ENCODE measurements at regions not wholly inside any gene's neighbourhood (a gene's known extent, or its start where the extent isn't known, plus 50 kb on each side); places are given as distances from the start of the nearest gene placed in this dataset.

DNA sequence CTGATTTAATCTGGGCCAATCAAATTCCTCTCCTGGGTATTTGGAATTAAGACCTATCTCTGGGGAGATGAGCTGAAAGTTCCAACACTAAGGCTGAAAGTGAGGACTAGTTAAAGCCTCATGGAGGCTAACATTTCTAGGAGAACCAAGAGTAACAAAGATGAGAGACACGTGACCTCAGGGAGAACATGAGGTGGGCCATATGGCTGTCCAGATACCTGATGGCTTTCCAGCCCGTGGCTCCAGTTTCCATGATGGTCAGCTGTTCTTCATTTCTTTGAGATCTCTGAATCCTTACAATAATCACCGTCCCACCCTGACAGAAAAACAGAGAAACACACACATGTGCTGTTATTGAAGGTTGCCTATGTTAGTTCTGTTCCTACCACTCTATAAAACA is 66.1 kb downstream of the LEPR start:
- Mint-ChIP-seq H3K9me3 (ENCODE audit: low read depth) (no peaks in the 10 kb centered on the region), H3K4me1 (ENCODE audit: low read depth) (peaks cover 4% of the 10 kb centered on the region), H3K36me3 (ENCODE audit: insufficient read depth) (no peaks in the 10 kb centered on the region), H3K27ac (no peak overlapping the region), H3K27me3 (no peaks in the 10 kb centered on the region), H3K4me3 (ENCODE audit: low read depth) (no peak overlapping the region)
- no peak for DNase-seq (ENCODE audit: low spot score, unreplicated experiment)
- TF ChIP-seq, protein P1, sequence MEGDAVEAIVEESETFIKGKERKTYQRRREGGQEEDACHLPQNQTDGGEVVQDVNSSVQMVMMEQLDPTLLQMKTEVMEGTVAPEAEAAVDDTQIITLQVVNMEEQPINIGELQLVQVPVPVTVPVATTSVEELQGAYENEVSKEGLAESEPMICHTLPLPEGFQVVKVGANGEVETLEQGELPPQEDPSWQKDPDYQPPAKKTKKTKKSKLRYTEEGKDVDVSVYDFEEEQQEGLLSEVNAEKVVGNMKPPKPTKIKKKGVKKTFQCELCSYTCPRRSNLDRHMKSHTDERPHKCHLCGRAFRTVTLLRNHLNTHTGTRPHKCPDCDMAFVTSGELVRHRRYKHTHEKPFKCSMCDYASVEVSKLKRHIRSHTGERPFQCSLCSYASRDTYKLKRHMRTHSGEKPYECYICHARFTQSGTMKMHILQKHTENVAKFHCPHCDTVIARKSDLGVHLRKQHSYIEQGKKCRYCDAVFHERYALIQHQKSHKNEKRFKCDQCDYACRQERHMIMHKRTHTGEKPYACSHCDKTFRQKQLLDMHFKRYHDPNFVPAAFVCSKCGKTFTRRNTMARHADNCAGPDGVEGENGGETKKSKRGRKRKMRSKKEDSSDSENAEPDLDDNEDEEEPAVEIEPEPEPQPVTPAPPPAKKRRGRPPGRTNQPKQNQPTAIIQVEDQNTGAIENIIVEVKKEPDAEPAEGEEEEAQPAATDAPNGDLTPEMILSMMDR (IDR thresholded peaks at IDR 0.05; ENCODE audit: unreplicated experiment) = no peak

DNA sequence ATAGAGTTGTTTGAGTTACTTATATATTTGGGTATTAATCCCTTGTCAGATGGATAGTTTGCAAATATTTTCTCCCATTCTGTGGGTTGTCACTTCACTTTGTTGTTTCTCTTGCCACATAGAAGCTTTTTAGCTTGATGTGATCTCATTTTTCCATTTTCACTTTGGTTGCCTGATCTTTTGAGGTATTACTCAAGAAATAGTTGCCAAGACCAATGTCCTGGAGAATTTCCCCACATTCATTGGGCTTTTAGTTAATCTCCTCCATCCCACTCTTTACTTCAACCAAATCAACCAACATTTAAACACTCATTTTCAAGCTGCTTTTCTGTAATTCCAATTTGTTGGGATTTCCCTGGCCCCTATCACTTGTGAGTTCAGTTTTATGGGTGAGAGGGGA is 69.0 kb downstream of the LEPR start:
- DNase-seq (ENCODE audit: low spot score, unreplicated experiment) = no peak
- TF ChIP-seq, protein P1 (IDR thresholded peaks at IDR 0.05; ENCODE audit: unreplicated experiment) = no peak
- Mint-ChIP-seq H3K27ac (no peak overlapping the region), H3K27me3 (no peaks in the 10 kb centered on the region), H3K36me3 (ENCODE audit: insufficient read depth) (no peaks in the 10 kb centered on the region), H3K9me3 (ENCODE audit: low read depth) (no peaks in the 10 kb centered on the region), H3K4me3 (ENCODE audit: low read depth) (no peak overlapping the region), H3K4me1 (ENCODE audit: low read depth) (peaks cover 3% of the 10 kb centered on the region)

DNA sequence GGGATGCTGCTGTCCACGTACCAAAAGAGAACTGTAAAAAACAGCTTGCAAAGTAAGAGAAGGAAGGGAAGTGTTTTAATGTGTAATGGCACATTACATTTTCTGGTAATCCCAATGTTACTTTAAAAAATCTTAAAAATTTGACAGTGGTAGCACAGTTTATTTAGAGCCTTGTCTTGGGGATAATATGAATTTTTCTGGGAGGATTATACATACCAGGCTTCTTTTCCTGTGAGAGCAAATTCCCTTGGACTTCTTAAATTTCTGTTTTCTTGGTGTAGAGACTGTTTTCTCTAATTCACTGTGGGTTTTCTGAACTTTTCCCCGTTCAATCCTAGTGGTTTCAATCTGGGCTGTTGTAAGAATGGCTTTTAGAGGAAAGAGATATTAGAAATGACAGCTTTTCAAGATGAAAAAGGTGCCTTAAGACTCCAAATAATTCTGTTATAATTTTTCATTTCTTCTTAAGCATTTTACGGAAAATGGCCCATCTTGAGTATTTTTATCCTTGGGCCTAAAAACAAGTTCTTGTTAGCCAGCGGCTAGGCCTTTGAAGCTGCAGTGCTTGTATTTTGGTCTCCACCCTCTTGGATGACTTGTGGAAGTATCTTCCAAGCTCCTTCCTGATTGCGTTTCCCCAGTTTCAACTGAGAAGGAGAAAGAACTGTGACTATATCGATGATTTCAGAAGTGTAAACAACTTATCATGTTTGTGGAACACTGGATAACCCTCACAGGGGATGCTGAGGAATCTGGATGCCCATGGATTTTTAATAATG is 70.0 kb downstream of the LEPR start:
- TF ChIP-seq, protein P1 (IDR thresholded peaks at IDR 0.05; ENCODE audit: unreplicated experiment) = no peak
- H3K27me3 Mint-ChIP-seq = no peaks in the 10 kb centered on the region
- H3K36me3 Mint-ChIP-seq (ENCODE audit: insufficient read depth) = no peaks in the 10 kb centered on the region
- peaks cover 2% of the 10 kb centered on the region for H3K4me1 Mint-ChIP-seq (ENCODE audit: low read depth)
- no peaks in the 10 kb centered on the region for H3K9me3 Mint-ChIP-seq (ENCODE audit: low read depth)
- H3K4me3 Mint-ChIP-seq (ENCODE audit: low read depth) = no peak overlapping the region
- no peak for DNase-seq (ENCODE audit: low spot score, unreplicated experiment)
- H3K27ac Mint-ChIP-seq = no peak overlapping the region

DNA sequence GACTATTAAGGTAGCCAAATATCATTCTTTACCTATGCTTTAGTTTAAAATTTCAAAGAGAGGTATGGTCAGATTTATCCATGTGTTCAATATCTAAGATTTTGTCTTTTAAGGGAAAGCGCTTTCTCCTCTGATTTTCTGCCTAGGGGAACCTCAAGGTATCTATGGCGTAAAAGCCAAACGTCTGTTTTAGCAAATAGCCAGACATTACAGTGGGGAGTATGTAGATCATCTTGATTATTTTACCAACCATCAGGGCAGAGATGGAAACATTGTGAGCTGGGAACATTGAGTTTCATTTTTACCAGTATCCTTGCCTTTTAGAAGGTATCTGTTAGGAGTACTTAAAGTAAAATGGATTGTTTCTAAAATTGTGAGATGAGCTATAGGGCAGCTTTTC is 71.0 kb downstream of the LEPR start:
- no peak overlapping the region for H3K4me3 Mint-ChIP-seq (ENCODE audit: low read depth)
- TF ChIP-seq, protein P1 (IDR thresholded peaks at IDR 0.05; ENCODE audit: unreplicated experiment) = no peak
- H3K27ac Mint-ChIP-seq = no peak overlapping the region
- peaks cover 2% of the 10 kb centered on the region for H3K4me1 Mint-ChIP-seq (ENCODE audit: low read depth)
- no peaks in the 10 kb centered on the region for H3K36me3 Mint-ChIP-seq (ENCODE audit: insufficient read depth)
- no peaks in the 10 kb centered on the region for H3K9me3 Mint-ChIP-seq (ENCODE audit: low read depth)
- H3K27me3 Mint-ChIP-seq = no peaks in the 10 kb centered on the region
- no peak for DNase-seq (ENCODE audit: low spot score, unreplicated experiment)

DNA sequence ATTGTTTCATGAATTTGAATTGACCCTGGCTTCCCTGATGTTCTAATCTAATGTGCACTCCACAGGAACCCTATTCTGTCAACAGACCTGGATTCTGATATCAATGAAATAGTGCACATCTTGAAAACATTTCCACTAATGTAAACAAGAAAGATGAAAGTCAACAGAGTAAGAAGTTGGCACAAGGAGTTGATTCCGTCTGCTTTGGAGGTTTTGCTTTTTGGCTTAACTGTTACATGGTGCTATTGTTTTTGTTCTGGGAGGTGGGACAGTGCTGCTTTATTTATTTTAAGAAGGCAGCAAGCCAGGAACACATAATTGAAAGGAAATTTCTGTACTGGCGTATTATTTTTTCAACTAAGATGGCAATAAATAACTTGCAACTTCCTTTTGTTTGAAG is 73.3 kb downstream of the LEPR start:
- Mint-ChIP-seq H3K27ac (no peak overlapping the region), H3K9me3 (ENCODE audit: low read depth) (no peaks in the 10 kb centered on the region), H3K36me3 (ENCODE audit: insufficient read depth) (no peaks in the 10 kb centered on the region), H3K4me1 (ENCODE audit: low read depth) (peaks cover 2% of the 10 kb centered on the region), H3K4me3 (ENCODE audit: low read depth) (no peak overlapping the region), H3K27me3 (no peaks in the 10 kb centered on the region)
- TF ChIP-seq, protein P1 (IDR thresholded peaks at IDR 0.05; ENCODE audit: unreplicated experiment) = no peak
- DNase-seq (ENCODE audit: low spot score, unreplicated experiment) = no peak

All from progenitor cell of endocrine pancreas (in vitro differentiated cells).